HG03064 (cell line): ENCODE measurements at regions not wholly inside any gene's neighbourhood (a gene's known extent, or its start where the extent isn't known, plus 50 kb on each side); places are given as distances from the start of the nearest gene placed in this dataset.
"Not testable (repeated sequence)": the region's sequence is repeated elsewhere in the genome, so short reads cannot be mapped to it uniquely, and the experiment has no call there.

ENCODE experiments used
- ATAC-seq: cut with Tn5 transposase; IDR thresholded peaks from one replicate; pipeline ENCODE4 v1.9.1; 2021; ENCODE audit warnings: low read depth; ENCODE audit not compliant: unreplicated experiment

- no peak for ATAC-seq
Observed at GRCh38 chr11:29190313-29190712, 826.5 kb downstream of the KCNA4 start.

DNA sequence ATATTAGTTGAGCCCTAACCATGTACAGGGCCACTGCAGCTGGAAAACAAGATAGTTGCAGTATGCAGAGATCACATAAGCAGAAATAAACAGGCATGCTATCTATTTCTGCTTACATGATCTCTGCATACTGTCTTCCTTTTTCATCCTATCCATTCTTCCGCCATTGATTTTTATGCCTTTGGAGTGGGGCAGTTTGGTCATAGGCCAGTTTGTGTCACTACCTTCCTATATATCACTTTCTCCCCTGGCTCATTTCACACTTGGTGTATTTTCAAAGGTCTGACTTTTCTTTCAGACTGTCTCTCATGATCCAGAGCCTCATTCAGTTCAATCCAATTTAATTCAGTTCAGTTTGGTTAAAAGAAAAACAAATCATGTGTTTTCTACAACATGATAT lies 829.6 kb downstream of the KCNA4 start:
- ATAC-seq, result no peak

GRCh38 chr11:29184939-29185890 lies 831.6 kb downstream of the KCNA4 start:
- no peak for ATAC-seq

DNA sequence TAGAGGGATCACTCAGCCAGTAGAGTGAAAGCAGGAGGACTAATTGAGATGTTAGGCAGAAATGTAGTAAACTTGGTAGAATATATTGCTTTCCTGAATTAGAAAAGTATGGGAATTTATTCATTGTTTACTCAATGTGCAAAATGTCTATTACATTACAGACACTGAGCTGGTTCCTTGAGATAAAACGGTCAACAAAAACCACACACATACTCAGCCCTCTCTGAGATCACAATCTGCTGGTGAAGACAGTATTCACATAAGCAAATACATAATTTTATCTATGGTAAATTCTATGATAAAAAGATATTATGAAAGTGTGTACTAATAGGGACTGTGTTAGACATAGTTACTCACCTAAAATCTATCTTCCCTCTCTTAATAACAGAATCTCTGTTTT lies 833.5 kb downstream of the KCNA4 start:
- ATAC-seq, result no peak

- no peak for ATAC-seq
Observed at GRCh38 chr11:29173660-29174062, 843.2 kb downstream of the KCNA4 start.

- no peak for ATAC-seq
Observed at GRCh38 chr11:29171360-29171950, 845.4 kb downstream of the KCNA4 start.

GRCh38 chr11:29166306-29166705 lies 850.5 kb downstream of the KCNA4 start:
- ATAC-seq, result no peak

DNA sequence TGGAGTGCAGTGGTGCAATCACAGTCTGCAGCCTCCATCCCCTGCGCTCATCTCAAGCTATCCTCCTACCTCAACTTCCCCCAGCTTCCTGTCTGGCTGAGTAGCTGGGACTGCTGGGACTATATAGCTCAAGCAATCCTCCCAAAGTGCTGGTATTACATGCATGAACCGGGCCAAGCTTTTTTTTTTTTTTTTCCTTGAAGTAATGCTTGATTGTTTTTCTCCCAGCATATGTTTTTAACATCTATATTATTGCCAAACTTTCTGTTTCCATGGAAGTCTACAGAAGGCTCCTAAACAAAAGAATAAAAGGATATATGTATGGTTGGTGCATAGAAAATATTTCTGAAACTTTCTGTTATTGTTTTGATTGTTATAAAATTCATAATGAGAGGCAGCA lies 853.6 kb downstream of the KCNA4 start:
- no peak for ATAC-seq

DNA sequence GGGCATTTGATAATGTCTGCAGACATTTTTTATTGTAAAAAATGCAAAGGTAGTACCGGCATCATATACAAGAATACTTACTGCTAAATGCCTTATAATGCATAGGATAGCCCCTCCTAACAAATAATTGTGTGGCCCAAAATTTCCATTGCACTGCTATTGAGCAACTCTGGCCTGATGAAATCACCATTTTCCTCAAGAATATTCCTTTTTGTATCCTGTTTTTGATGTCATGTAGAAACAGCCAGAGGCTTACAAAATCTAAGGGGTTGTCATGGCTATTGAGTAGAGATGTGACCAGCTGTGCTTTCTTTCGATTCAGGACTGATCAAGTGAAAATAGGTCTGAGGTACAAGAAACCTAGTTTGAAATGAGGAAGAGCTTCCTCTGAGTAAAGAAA lies 854.3 kb downstream of the KCNA4 start:
- no peak for ATAC-seq

DNA sequence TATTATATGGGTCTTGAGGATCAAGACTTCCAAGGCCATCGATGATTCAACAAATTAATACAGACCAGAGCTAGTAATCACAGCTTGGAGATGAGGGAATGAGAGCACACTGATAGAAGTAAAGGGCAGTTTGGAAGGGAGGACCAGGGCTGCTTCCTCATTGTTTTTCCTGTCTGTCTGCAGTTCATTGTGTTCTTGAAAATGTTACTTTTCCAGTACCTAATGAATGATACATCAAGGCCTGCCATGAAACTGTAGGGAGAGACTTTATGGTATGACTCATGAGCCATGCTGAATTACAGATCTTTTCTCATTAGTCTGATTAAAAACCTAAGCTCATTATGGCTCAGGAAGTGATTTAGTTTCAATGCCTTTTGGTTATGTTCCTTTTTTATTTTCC lies 855.6 kb downstream of the KCNA4 start:
- no peak for ATAC-seq

DNA sequence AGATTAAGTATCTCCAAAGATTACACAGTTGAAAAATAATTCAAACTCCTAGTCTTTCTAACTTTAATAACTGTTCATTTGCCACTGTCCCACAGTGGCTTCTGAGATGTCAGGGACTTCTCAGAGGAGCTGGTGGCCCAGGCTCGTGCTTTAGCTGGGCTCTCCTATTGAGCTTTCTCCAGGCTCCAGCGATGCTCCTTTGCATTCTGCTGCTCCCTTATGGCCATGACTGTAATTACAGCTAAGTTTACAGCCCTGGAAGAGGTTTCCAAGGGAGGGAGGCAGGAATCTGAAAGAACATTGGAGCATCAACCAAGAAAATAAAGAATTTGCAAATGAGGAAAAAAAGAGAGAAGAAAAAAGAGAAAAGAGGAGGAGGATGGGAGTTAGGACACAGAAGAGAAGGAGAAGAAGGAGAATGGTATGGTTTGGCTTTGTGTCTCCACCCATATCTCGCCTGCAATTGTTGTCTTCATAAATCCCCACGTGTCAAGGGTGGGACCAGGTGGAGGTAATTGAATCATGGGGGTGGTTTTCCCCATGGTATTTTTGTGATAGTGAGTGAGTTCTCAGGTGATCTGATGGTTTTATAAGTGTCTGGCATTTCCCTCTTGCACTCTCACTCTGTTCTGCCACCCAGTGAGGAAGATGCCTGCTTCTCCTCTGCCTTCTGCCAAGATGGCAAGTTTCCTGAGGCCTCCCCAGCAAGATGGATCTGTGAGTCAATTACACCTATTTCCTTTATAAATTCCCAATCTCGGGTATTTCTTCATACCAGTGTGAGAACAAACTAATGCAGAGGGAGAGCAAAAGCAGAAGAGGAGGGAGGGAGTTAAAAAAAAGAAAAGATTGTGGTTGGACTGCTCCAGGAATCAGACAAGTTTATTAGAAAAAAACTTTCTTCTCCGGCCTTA lies 857.0 kb downstream of the KCNA4 start:
- ATAC-seq, result no peak

DNA sequence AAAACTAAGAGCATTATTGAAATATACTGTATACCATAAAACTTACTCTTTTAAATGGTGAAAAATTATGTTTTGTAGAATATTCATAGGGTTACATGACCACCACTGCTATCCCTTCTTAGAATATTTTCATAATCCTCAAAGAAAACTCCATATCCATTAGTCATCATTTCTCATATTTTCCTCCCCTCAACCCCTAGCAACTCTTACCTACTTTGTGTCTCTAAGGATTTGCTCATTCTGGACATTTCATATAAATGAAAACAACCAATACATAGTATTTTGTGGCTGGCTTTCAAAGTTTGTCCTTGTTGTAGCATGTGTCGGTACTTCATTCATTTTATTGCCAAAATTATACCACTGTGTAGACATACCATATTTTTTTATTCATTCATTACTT lies 863.8 kb downstream of the KCNA4 start:
- no peak for ATAC-seq

- ATAC-seq, result not testable (repeated sequence)
Observed at GRCh38 chr11:29142573-29142972, 874.3 kb downstream of the KCNA4 start.

- ATAC-seq, result no peak
Observed at GRCh38 chr11:29135504-29135903, 881.3 kb downstream of the KCNA4 start.

DNA sequence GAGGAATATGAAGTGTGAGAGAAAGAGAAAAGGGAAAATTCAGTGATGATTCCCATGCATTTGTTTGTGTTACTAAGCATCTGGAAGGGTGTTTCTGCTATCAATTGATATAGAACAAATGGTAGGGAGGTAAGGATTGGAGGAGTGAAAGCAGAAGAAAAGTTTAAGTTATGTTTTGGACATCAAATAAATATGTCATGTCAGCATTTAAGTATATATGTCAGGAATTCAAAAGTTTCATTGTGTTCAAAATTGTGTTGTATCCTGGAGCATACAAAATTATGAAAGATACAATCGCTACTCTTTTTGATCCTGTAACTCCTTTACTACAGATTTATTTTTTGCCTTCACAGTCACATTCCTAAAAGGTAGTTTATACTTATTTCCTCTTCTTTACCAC lies 885.8 kb downstream of the KCNA4 start:
- no peak for ATAC-seq

DNA sequence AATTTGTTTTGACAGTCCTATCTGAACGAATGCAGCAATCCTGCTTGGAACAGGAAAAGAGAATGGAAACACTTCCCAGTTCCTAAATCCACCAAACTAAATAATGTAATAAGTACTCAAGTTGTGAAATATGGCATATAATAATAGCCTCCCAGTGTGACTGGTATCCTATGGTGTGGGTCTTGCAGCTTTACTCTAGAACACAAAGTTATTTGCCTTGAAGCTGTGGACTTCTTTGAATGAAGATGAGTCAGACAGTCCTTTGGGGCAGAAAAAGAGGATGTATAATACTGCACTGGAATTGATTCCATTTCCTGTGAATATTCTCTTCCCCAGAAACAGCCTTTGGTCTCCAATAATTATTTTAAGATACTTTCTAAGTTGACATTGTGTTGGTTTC lies 887.0 kb downstream of the KCNA4 start:
- ATAC-seq, result no peak

- ATAC-seq, result no peak
Observed at GRCh38 chr11:29127461-29127860, 889.4 kb downstream of the KCNA4 start.

DNA sequence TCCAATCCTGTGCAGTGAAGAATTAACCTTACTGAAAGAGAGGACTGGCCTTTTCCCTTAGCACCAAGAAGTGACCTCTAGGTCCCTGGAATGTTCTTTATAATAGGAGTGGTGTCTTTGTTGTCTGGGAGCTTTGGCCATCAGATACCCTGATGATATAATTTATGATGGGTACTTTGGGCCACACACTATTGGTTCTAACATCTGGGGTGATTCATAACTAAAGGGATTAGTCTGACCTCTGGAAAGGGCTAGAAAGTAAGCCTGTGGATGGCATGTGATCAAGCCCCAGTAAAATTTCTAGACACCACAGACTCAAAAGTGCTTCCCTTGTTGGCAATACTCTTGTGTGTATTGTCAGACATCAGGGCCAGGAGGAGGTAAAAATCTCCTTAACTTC lies 891.2 kb downstream of the KCNA4 start:
- ATAC-seq, result no peak

DNA sequence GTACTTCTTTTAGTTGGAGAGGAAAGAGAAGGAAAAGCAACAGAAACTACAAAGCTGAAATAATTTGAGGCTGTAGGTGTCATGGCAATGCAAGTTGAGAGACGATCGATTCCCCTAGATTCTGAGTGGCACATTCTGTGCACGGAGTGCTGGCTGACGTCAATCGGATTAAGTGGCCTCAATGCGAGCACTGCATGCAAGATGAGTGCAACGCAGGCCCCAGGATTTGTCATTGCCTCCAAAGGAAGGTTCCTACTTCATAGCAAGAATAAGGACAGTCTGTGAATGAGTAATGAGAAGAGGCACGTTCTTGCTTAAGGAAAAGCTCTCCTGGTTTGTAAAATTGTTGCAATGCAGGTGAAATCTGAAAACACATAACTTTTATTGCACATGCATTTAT lies 892.4 kb downstream of the KCNA4 start:
- ATAC-seq, result no peak

DNA sequence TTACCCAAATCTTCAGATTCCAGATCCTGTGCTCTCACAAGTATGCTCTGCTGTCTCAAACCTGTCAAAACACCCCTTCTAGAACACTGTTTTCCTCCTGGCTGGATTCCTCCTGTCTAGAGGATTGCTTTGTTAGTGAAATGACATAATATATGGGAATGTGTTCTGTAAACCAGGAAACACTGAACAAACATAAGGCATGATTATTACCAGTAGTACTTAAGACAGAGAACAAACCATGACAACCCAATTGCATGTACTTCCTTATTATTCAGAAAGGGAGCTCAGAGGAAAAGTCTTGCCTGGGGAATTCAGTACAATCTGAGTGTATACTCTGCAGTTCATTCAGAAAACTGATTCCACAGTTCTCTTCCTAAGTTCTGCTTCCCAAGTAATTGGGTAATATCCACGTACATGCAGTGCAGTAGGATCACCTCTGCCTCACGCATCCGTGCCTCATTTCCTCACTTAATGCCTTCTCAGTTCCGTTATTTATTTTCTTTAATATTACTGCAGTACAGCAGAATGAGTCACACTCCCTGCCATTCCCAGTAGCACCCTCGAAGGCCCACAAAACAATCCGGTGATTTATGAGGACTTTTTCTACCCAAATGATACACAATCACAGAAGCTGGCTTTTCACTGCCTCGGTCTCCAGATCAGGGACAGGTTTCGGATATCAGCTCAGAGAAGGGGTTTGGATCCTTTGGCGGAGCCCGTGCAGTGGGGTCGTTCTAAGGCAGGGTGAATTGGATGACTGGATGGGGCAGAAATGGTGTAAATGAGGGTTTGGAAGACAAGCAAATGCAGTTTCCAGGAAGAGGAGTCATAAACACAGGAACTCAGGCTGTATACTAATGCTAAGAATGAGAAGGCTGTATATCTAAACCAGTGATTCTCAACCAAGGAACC lies 896.9 kb downstream of the KCNA4 start:
- no peak for ATAC-seq
